Neural progenitor cell (in vitro differentiated cells): ENCODE measurements at regions not wholly inside any gene's neighbourhood (a gene's known extent, or its start where the extent isn't known, plus 50 kb on each side); places are given as distances from the start of the nearest gene placed in this dataset.

Source experiments
- DNase-seq: peaks from one replicate; pipeline ENCODE4 v3.0.0-alpha.2; 2016; ENCODE audit warnings: low spot score
- H2AFZ ChIP-seq: fragments of 200-600 bp; sonication (generic); replicated peaks from 2 replicates; pipeline ENCODE4 v1.6.1; 2016; ENCODE audit warnings: antibody characterized with exemption
- H3F3A ChIP-seq: fragments of 200-600 bp; sonication (generic); 2 replicates; pipeline ENCODE4 v1.6.1; 2016; ENCODE audit warnings: antibody characterized with exemption, low read depth
- H3K27ac ChIP-seq: fragments of 200-600 bp; sonication (generic); 2 replicates; pipeline ENCODE4 v1.5.1; 2016; ENCODE audit warnings: mild to moderate bottlenecking
- H3K27me3 ChIP-seq: fragments of 200-600 bp; sonication (generic); 2 replicates; pipeline ENCODE4 v1.6.1; 2016; ENCODE audit warnings: mild to moderate bottlenecking, moderate library complexity
- H3K36me3 ChIP-seq: fragments of 200-600 bp; sonication (generic); 2 replicates; pipeline ENCODE4 v1.5.1; 2016
- H3K4me1 ChIP-seq: fragments of 200-600 bp; sonication (generic); 2 replicates; pipeline ENCODE4 v1.6.1; 2016; ENCODE audit warnings: mixed run types
- H3K4me2 ChIP-seq: fragments of 200-600 bp; sonication (generic); 2 replicates; pipeline ENCODE4 v1.6.1; 2016
- H3K4me3 ChIP-seq: fragments of 200-600 bp; sonication (generic); 2 replicates; pipeline ENCODE4 v1.5.1; 2016
- H3K79me2 ChIP-seq: fragments of 200-600 bp; sonication (generic); 2 replicates; pipeline ENCODE4 v1.6.1; 2016; ENCODE audit warnings: low read depth
- H3K9ac ChIP-seq: fragments of 200-600 bp; sonication (generic); 2 replicates; pipeline ENCODE4 v1.6.1; 2016
- H3K9me3 ChIP-seq: fragments of 200-600 bp; sonication (generic); 2 replicates; pipeline ENCODE4 v1.5.1; 2016; ENCODE audit warnings: low read depth
- H4K20me1 ChIP-seq: fragments of 200-600 bp; sonication (generic); 2 replicates; pipeline ENCODE4 v1.6.1; 2016; ENCODE audit warnings: low read depth
- H3K27ac Mint-ChIP-seq: 3 replicates; pipeline ENCODE4 v1.8.0; 2021; ENCODE audit warnings: mixed read lengths
- H3K27me3 Mint-ChIP-seq: 2 replicates; pipeline ENCODE4 v1.8.0; 2022; ENCODE audit warnings: low read depth, mild to moderate bottlenecking, inconsistent platforms, moderate library complexity, mixed read lengths; ENCODE audit not compliant: insufficient read depth
- H3K36me3 Mint-ChIP-seq: 3 replicates; pipeline ENCODE4 v1.8.0; 2021; ENCODE audit warnings: mixed read lengths
- H3K4me1 Mint-ChIP-seq: 3 replicates; pipeline ENCODE4 v1.8.0; 2021; ENCODE audit warnings: mixed read lengths
- H3K4me3 Mint-ChIP-seq: 3 replicates; pipeline ENCODE4 v1.8.0; 2021; ENCODE audit warnings: mild to moderate bottlenecking, moderate library complexity, mixed read lengths
- H3K9me3 Mint-ChIP-seq: 3 replicates; pipeline ENCODE4 v1.8.0; 2020; ENCODE audit warnings: mixed read lengths
- CTCF ChIP-seq: fragments of 200-600 bp; sonication (generic); IDR thresholded peaks from 2 replicates; pipeline ENCODE4 v1.5.1; 2017; ENCODE audit warnings: antibody characterized with exemption, mild to moderate bottlenecking
- EZH2 ChIP-seq: fragments of 200-600 bp; sonication (generic); IDR thresholded peaks from 2 replicates; pipeline ENCODE4 v1.6.1; 2017; ENCODE audit warnings: antibody characterized with exemption, mild to moderate bottlenecking, moderate library complexity
- EZH2phosphoT487 ChIP-seq: fragments of 200-600 bp; sonication (generic); IDR thresholded peaks from 2 replicates; pipeline ENCODE4 v1.6.1; 2017; ENCODE audit warnings: antibody characterized with exemption

- Mint-ChIP-seq H3K9me3 (peaks cover 5% of the 10 kb centered on the region), H3K4me3 (no peak overlapping the region), H3K27me3 (peaks cover 7% of the 10 kb centered on the region), H3K4me1 (no peaks in the 10 kb centered on the region), H3K36me3 (no peaks in the 10 kb centered on the region), H3K27ac (peak overlapping the region; percentile 53)
- Histone ChIP-seq H3K36me3 (no peaks in the 10 kb centered on the region), H3K27ac (no peak overlapping the region), H3K4me1 (no peaks in the 10 kb centered on the region), H3K27me3 (no peaks in the 10 kb centered on the region), H4K20me1 (no peaks in the 10 kb centered on the region), H3F3A (no peaks in the 10 kb centered on the region), H3K9me3 (no peaks in the 10 kb centered on the region), H3K79me2 (no peaks in the 10 kb centered on the region), H3K4me2 (no peak overlapping the region), H2AFZ (no peak overlapping the region), H3K9ac (no peak overlapping the region), H3K4me3 (no peak overlapping the region)
- no peak for DNase-seq
- TF ChIP-seq CTCF, result no peak
- TF ChIP-seq EZH2, result no peak
- TF ChIP-seq EZH2phosphoT487, result no peak
Observed at GRCh38 chr13:111051041-111051725, 63.9 kb upstream of the ARHGEF7 start.

- H3K9ac ChIP-seq, result no peak overlapping the region
- Mint-ChIP-seq H3K4me1 (no peaks in the 10 kb centered on the region), H3K9me3 (peaks cover 5% of the 10 kb centered on the region), H3K27me3 (peaks cover 7% of the 10 kb centered on the region), H3K27ac (no peak overlapping the region), H3K36me3 (no peaks in the 10 kb centered on the region), H3K4me3 (no peak overlapping the region)
- H3K4me1 ChIP-seq, result no peaks in the 10 kb centered on the region
- no peaks in the 10 kb centered on the region for H3F3A ChIP-seq
- H3K9me3 ChIP-seq, result no peaks in the 10 kb centered on the region
- TF ChIP-seq EZH2phosphoT487 (no peak), CTCF (no peak), EZH2 (no peak)
- H3K27me3 ChIP-seq, result no peaks in the 10 kb centered on the region
- H3K79me2 ChIP-seq, result no peaks in the 10 kb centered on the region
- H3K27ac ChIP-seq, result no peak overlapping the region
- H4K20me1 ChIP-seq, result no peaks in the 10 kb centered on the region
- no peak overlapping the region for H2AFZ ChIP-seq
- no peak for DNase-seq
- H3K36me3 ChIP-seq, result no peaks in the 10 kb centered on the region
- no peak overlapping the region for H3K4me2 ChIP-seq
- H3K4me3 ChIP-seq, result no peak overlapping the region
Observed at GRCh38 chr13:111050539-111050879, 64.6 kb upstream of the ARHGEF7 start.

GRCh38 chr13:111049791-111050538, 65.1 kb upstream of the ARHGEF7 start:
- Histone ChIP-seq H3K4me2 (no peak overlapping the region), H3K27ac (no peak overlapping the region), H3K4me3 (no peak overlapping the region), H3K36me3 (no peaks in the 10 kb centered on the region), H3K27me3 (no peaks in the 10 kb centered on the region), H3F3A (no peaks in the 10 kb centered on the region), H3K4me1 (no peaks in the 10 kb centered on the region), H2AFZ (no peak overlapping the region), H4K20me1 (no peaks in the 10 kb centered on the region), H3K9me3 (no peaks in the 10 kb centered on the region), H3K79me2 (no peaks in the 10 kb centered on the region), H3K9ac (no peak overlapping the region)
- Mint-ChIP-seq H3K36me3 (no peaks in the 10 kb centered on the region), H3K4me3 (no peak overlapping the region), H3K9me3 (peaks cover 8% of the 10 kb centered on the region), H3K27ac (no peak overlapping the region), H3K4me1 (no peaks in the 10 kb centered on the region), H3K27me3 (peaks cover 9% of the 10 kb centered on the region)
- peak; percentile 46 for DNase-seq
- TF ChIP-seq EZH2 (no peak), EZH2phosphoT487 (no peak), CTCF (peak; percentile 61)
